ENCODE measurements at regions not wholly inside any gene's neighbourhood (a gene's known extent, or its start where the extent isn't known, plus 50 kb on each side); places are given as distances from the start of the nearest gene placed in this dataset.

DNA sequence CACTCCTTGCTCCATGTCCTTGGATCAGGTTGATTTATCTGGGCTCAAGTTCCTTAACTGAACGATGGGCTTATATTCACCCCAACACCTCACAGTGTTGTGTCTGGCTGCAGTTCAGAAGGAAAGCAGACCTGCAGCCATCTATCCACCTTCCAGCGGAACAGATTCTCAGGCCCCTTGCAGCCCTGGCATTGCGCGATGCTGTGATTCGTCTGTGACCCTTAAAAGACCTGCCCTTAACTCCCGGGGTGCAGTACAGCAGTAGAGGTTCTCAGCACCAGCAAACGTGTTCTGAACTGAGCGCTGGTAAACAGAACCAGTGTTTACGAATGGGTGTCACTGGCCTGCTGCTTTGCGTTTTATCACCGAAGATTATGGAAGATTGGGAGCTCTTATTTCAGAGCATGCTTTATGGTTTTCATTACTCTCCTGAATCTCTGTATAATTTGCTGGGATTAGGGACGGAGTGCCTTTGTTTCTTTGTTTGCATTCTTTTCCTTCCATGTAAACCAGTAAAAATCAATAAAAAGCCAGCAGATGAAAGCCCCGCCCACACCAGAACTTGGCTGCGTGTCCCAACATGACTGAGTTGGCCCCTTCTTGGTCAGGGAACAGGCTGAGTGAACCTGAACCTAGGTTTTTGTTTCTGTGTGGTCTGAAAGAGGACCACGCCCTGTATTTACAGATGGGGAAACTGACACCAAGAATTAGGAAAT lies 286.7 kb upstream of the CRY1 start (continued):
- TF ChIP-seq, protein P1, sequence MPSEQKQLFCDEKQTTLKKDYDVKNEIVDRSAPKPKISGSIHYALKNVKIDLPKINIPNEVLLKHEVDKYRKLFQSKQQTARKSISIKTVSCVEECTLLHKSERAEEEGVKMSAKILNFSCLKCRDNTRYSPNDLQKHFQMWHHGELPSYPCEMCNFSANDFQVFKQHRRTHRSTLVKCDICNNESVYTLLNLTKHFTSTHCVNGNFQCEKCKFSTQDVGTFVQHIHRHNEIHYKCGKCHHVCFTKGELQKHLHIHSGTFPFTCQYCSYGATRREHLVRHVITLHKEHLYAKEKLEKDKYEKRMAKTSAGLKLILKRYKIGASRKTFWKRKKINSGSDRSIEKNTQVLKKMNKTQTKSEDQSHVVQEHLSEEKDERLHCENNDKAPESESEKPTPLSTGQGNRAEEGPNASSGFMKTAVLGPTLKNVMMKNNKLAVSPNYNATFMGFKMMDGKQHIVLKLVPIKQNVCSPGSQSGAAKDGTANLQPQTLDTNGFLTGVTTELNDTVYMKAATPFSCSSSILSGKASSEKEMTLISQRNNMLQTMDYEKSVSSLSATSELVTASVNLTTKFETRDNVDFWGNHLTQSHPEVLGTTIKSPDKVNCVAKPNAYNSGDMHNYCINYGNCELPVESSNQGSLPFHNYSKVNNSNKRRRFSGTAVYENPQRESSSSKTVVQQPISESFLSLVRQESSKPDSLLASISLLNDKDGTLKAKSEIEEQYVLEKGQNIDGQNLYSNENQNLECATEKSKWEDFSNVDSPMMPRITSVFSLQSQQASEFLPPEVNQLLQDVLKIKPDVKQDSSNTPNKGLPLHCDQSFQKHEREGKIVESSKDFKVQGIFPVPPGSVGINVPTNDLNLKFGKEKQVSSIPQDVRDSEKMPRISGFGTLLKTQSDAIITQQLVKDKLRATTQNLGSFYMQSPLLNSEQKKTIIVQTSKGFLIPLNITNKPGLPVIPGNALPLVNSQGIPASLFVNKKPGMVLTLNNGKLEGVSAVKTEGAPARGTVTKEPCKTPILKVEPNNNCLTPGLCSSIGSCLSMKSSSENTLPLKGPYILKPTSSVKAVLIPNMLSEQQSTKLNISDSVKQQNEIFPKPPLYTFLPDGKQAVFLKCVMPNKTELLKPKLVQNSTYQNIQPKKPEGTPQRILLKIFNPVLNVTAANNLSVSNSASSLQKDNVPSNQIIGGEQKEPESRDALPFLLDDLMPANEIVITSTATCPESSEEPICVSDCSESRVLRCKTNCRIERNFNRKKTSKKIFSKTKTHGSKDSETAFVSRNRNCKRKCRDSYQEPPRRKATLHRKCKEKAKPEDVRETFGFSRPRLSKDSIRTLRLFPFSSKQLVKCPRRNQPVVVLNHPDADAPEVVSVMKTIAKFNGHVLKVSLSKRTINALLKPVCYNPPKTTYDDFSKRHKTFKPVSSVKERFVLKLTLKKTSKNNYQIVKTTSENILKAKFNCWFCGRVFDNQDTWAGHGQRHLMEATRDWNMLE (tag by site-specific recombination; conservative IDR thresholded peaks at IDR 0.05; ENCODE audit: low read depth), result 0 out of 2 replicates have a peak, but pooled peaks have one; percentile 18
- no peak for TF ChIP-seq ZFP37 (tag by site-specific recombination; IDR thresholded peaks at IDR 0.05)
- TF ChIP-seq, protein P2, sequence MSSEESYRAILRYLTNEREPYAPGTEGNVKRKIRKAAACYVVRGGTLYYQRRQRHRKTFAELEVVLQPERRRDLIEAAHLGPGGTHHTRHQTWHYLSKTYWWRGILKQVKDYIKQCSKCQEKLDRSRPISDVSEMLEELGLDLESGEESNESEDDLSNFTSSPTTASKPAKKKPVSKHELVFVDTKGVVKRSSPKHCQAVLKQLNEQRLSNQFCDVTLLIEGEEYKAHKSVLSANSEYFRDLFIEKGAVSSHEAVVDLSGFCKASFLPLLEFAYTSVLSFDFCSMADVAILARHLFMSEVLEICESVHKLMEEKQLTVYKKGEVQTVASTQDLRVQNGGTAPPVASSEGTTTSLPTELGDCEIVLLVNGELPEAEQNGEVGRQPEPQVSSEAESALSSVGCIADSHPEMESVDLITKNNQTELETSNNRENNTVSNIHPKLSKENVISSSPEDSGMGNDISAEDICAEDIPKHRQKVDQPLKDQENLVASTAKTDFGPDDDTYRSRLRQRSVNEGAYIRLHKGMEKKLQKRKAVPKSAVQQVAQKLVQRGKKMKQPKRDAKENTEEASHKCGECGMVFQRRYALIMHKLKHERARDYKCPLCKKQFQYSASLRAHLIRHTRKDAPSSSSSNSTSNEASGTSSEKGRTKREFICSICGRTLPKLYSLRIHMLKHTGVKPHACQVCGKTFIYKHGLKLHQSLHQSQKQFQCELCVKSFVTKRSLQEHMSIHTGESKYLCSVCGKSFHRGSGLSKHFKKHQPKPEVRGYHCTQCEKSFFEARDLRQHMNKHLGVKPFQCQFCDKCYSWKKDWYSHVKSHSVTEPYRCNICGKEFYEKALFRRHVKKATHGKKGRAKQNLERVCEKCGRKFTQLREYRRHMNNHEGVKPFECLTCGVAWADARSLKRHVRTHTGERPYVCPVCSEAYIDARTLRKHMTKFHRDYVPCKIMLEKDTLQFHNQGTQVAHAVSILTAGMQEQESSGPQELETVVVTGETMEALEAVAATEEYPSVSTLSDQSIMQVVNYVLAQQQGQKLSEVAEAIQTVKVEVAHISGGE (tag by site-specific recombination; conservative IDR thresholded peaks at IDR 0.05; ENCODE audit: low read depth), result no peak
- TF ChIP-seq, protein P3, sequence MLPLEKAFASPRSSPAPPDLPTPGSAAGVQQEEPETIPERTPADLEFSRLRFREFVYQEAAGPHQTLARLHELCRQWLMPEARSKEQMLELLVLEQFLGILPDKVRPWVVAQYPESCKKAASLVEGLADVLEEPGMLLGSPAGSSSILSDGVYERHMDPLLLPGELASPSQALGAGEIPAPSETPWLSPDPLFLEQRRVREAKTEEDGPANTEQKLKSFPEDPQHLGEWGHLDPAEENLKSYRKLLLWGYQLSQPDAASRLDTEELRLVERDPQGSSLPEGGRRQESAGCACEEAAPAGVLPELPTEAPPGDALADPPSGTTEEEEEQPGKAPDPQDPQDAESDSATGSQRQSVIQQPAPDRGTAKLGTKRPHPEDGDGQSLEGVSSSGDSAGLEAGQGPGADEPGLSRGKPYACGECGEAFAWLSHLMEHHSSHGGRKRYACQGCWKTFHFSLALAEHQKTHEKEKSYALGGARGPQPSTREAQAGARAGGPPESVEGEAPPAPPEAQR (tag by site-specific recombination; IDR thresholded peaks at IDR 0.05), result no peak
- no peak for TF ChIP-seq ZNF354C (tag by site-specific recombination; IDR thresholded peaks at IDR 0.05; ENCODE audit: borderline replicate concordance, low read depth)
- peak; percentile 87; the same call in 1 of the 2 replicates for TF ChIP-seq MYNN (tag by site-specific recombination; IDR thresholded peaks at IDR 0.05; ENCODE audit: borderline replicate concordance)
- TF ChIP-seq KLF7 (tag by site-specific recombination; IDR thresholded peaks at IDR 0.05; ENCODE audit: borderline replicate concordance), result peak; percentile 63; the same call in 1 of the 2 replicates
- TF ChIP-seq, protein P4, sequence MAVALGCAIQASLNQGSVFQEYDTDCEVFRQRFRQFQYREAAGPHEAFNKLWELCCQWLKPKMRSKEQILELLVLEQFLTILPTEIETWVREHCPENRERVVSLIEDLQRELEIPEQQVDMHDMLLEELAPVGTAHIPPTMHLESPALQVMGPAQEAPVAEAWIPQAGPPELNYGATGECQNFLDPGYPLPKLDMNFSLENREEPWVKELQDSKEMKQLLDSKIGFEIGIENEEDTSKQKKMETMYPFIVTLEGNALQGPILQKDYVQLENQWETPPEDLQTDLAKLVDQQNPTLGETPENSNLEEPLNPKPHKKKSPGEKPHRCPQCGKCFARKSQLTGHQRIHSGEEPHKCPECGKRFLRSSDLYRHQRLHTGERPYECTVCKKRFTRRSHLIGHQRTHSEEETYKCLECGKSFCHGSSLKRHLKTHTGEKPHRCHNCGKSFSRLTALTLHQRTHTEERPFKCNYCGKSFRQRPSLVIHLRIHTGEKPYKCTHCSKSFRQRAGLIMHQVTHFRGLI (tag by site-specific recombination; IDR thresholded peaks at IDR 0.05), result peak; percentile 76; the same call in 1 of the 2 replicates
- TF ChIP-seq KLF1 (tag by site-specific recombination; IDR thresholded peaks at IDR 0.05), result peak; percentile 58
- TF ChIP-seq, protein P5, sequence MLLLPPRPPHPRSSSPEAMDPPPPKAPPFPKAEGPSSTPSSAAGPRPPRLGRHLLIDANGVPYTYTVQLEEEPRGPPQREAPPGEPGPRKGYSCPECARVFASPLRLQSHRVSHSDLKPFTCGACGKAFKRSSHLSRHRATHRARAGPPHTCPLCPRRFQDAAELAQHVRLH (tag by site-specific recombination; IDR thresholded peaks at IDR 0.05), result peak; percentile 76
- 0 out of 2 replicates have a peak, but pooled peaks have one; percentile 12 for TF ChIP-seq ZBTB21 (tag by site-specific recombination; IDR thresholded peaks at IDR 0.05)
- TF ChIP-seq ZNF221 (tag by site-specific recombination; IDR thresholded peaks at IDR 0.05; ENCODE audit: borderline replicate concordance), result peak; percentile 14; the same call in 1 of the 2 replicates
- TF ChIP-seq, protein P6, sequence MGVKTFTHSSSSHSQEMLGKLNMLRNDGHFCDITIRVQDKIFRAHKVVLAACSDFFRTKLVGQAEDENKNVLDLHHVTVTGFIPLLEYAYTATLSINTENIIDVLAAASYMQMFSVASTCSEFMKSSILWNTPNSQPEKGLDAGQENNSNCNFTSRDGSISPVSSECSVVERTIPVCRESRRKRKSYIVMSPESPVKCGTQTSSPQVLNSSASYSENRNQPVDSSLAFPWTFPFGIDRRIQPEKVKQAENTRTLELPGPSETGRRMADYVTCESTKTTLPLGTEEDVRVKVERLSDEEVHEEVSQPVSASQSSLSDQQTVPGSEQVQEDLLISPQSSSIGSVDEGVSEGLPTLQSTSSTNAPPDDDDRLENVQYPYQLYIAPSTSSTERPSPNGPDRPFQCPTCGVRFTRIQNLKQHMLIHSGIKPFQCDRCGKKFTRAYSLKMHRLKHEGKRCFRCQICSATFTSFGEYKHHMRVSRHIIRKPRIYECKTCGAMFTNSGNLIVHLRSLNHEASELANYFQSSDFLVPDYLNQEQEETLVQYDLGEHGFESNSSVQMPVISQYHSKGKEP (tag by site-specific recombination; IDR thresholded peaks at IDR 0.05), result peak; percentile 79
- TF ChIP-seq ZSCAN16 (tag by site-specific recombination; IDR thresholded peaks at IDR 0.05), result no peak
- no peak for TF ChIP-seq ZNF138 (tag by site-specific recombination; IDR thresholded peaks at IDR 0.05; ENCODE audit: borderline replicate concordance)
- no peak for TF ChIP-seq ZBTB7A (tag by site-specific recombination; IDR thresholded peaks at IDR 0.05; ENCODE audit: low read depth)
- TF ChIP-seq OVOL3 (tag by site-specific recombination; IDR thresholded peaks at IDR 0.05), result no peak
- TF ChIP-seq ZNF561 (tag by site-specific recombination; IDR thresholded peaks at IDR 0.05; ENCODE audit: borderline replicate concordance), result peak; percentile 46; the same call in 1 of the 2 replicates
- TF ChIP-seq ZBTB48 (tag by site-specific recombination; IDR thresholded peaks at IDR 0.05), result peak; percentile 66
- no peak for TF ChIP-seq ZNF626 (tag by site-specific recombination; IDR thresholded peaks at IDR 0.05)
- no peak for TF ChIP-seq ZNF555 (tag by site-specific recombination; conservative IDR thresholded peaks at IDR 0.05)
- peak; percentile 34; the same call in 1 of the 2 replicates for TF ChIP-seq ZNF610 (tag by site-specific recombination; IDR thresholded peaks at IDR 0.05; ENCODE audit: borderline replicate concordance)
- peak; percentile 70; the same call in 1 of the 2 replicates for TF ChIP-seq BCL11A (tag by site-specific recombination; IDR thresholded peaks at IDR 0.05; ENCODE audit: low read depth)
